ENCODE measurements at regions not wholly inside any gene's neighbourhood (a gene's known extent, or its start where the extent isn't known, plus 50 kb on each side); places are given as distances from the start of the nearest gene placed in this dataset.

DNA sequence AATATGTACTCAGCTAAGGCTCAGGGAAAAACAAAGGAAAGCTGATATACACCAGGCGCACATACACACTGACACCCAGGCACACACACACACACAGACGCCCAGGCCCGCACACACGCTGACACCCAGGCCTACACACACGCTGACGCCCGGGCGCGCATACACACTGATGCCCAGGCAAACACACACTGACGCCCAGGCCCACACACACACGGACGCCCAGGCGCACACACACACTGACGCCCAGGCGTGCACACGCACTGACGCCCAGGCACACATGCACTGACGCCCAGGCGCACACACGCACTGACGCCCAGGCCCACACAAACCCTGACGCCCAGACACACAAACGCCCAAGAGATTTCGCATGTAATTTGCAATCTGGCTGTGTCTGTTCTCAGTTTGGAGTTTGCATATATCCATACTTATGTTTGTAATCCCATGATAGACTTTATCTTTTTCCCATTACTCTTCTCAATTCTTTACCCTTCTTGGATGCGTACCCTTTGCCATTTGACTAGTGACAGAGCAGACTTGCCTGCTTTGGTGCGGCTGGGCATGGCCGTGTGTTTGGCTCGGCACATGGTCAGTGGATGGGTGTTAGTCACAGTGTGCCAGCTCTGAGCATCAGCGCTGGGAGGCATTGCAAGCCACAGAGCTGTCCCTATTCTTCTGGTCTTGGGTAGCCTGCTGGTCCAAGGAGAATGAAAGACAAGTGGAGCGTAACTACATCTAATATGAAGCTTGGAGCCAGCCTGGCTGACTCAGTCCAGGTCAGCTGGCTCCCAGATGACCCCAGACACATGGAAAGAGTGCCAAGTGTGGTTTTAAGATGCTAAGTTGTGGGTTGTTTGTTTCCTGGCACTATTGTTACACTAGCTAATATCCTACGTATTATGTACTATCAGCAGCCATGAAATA is 632.4 kb upstream of the ZFP42 start:
- no peak overlapping the region for H3K27ac ChIP-seq (ENCODE audit: low read length)
- Mint-ChIP-seq H3K9me3 (peaks cover 12 to 16% of the 10 kb centered on the region in 2 donors), H3K36me3 (no peaks in the 10 kb centered on the region), H3K4me1 (no peaks in the 10 kb centered on the region), H3K4me3 (no peak overlapping the region), H3K27me3 (ENCODE audit: low read depth in 2 of 2) (no peaks in the 10 kb centered on the region), H3K27ac (no peak overlapping the region)
- DNase-seq (no peak), ATAC-seq (no peak)
- WGBS (ENCODE audit: insufficient coverage), result 94% methylated on average over 30 of the region's 31 CpGs
- H3K27me3 ChIP-seq (ENCODE audit: control insufficient read depth, insufficient read depth, low read length), result no peaks in the 10 kb centered on the region
- H3K9me3 ChIP-seq (ENCODE audit: control insufficient read depth, insufficient read depth, low read length), result peaks cover 14% of the 10 kb centered on the region
- H3K36me3 ChIP-seq (ENCODE audit: control insufficient read depth, insufficient read depth, low read length), result no peaks in the 10 kb centered on the region
- no peaks in the 10 kb centered on the region for H3K4me1 ChIP-seq (ENCODE audit: control insufficient read depth, insufficient read depth, low read length)
- intact Hi-C loops (cut with micrococcal nuclease), result no loop called here
- H3K4me3 ChIP-seq (ENCODE audit: low read length), result no peak overlapping the region
- TF ChIP-seq, protein P1, sequence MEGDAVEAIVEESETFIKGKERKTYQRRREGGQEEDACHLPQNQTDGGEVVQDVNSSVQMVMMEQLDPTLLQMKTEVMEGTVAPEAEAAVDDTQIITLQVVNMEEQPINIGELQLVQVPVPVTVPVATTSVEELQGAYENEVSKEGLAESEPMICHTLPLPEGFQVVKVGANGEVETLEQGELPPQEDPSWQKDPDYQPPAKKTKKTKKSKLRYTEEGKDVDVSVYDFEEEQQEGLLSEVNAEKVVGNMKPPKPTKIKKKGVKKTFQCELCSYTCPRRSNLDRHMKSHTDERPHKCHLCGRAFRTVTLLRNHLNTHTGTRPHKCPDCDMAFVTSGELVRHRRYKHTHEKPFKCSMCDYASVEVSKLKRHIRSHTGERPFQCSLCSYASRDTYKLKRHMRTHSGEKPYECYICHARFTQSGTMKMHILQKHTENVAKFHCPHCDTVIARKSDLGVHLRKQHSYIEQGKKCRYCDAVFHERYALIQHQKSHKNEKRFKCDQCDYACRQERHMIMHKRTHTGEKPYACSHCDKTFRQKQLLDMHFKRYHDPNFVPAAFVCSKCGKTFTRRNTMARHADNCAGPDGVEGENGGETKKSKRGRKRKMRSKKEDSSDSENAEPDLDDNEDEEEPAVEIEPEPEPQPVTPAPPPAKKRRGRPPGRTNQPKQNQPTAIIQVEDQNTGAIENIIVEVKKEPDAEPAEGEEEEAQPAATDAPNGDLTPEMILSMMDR (IDR thresholded peaks at IDR 0.05), result no peak

DNA sequence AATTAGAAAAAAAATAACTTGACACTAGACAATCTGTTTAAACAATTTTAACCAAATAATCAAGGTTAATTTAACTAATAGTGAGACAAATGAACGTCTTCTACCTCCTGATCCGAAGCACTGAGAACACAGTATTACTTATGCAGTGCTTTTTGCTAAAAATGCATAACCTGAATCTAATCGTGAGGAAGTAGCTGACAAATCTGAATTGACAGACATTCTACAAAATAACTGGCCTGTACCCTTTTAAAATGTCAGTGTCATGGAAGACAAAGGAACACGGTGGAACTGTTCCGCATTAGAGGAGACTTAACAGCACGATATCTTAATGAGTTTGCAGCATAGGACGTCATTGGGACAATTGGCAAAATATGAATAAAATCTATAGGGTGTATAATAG is 631.2 kb upstream of the ZFP42 start:
- ATAC-seq (no peak), DNase-seq (no peak)
- no peak overlapping the region for H3K27ac Mint-ChIP-seq
- 85% methylated on average over 7 of the region's 7 CpGs for WGBS (ENCODE audit: insufficient coverage)
- no peaks in the 10 kb centered on the region for H3K27me3 Mint-ChIP-seq (ENCODE audit: low read depth in 2 of 2)
- H3K27me3 ChIP-seq (ENCODE audit: control insufficient read depth, insufficient read depth, low read length), result no peaks in the 10 kb centered on the region
- H3K4me3 Mint-ChIP-seq, result no peak overlapping the region
- no peaks in the 10 kb centered on the region for H3K4me1 ChIP-seq (ENCODE audit: control insufficient read depth, insufficient read depth, low read length)
- no peaks in the 10 kb centered on the region for H3K4me1 Mint-ChIP-seq
- intact Hi-C loops (cut with micrococcal nuclease), result no loop called here
- no peaks in the 10 kb centered on the region for H3K36me3 Mint-ChIP-seq
- no peak overlapping the region for H3K27ac ChIP-seq (ENCODE audit: low read length)
- H3K9me3 Mint-ChIP-seq, result peaks cover 14 to 20% of the 10 kb centered on the region in 2 donors
- TF ChIP-seq, protein P1 (IDR thresholded peaks at IDR 0.05), result no peak
- H3K36me3 ChIP-seq (ENCODE audit: control insufficient read depth, insufficient read depth, low read length), result no peaks in the 10 kb centered on the region
- H3K4me3 ChIP-seq (ENCODE audit: low read length), result no peak overlapping the region
- H3K9me3 ChIP-seq (ENCODE audit: control insufficient read depth, insufficient read depth, low read length), result peaks cover 14% of the 10 kb centered on the region

DNA sequence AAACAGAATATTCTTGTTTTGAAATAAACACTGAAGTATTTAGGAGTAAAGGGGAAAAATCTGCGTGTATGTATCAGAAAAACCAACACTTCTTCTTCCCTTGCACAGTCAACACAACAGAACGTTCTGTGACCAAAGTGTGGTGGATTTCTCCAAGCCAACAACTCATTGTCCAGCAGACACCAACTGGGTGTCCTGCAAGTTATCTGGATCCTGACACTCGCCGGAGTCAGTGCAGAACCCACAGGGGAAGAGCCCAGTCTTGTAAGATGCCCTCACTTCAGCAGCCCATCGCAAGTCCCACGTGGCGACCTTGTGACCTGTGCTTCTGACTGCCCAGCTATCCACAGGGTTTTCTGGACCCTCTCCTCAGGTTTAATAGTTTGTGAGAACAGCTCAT is 630.7 kb upstream of the ZFP42 start:
- H3K4me3 ChIP-seq (ENCODE audit: low read length), result no peak overlapping the region
- ATAC-seq (no peak), DNase-seq (no peak)
- intact Hi-C loops (cut with micrococcal nuclease), result no loop called here
- no peak overlapping the region for H3K4me3 Mint-ChIP-seq
- 84% methylated on average over 6 of the region's 7 CpGs for WGBS (ENCODE audit: insufficient coverage)
- no peak overlapping the region for H3K27ac Mint-ChIP-seq
- H3K27me3 ChIP-seq (ENCODE audit: control insufficient read depth, insufficient read depth, low read length), result no peaks in the 10 kb centered on the region
- TF ChIP-seq, protein P1 (IDR thresholded peaks at IDR 0.05), result no peak
- no peaks in the 10 kb centered on the region for H3K36me3 ChIP-seq (ENCODE audit: control insufficient read depth, insufficient read depth, low read length)
- H3K9me3 Mint-ChIP-seq, result peaks cover 12 to 20% of the 10 kb centered on the region in 2 donors
- H3K27ac ChIP-seq (ENCODE audit: low read length), result no peak overlapping the region
- H3K27me3 Mint-ChIP-seq (ENCODE audit: low read depth in 2 of 2), result no peaks in the 10 kb centered on the region
- no peaks in the 10 kb centered on the region for H3K36me3 Mint-ChIP-seq
- no peaks in the 10 kb centered on the region for H3K4me1 ChIP-seq (ENCODE audit: control insufficient read depth, insufficient read depth, low read length)
- H3K9me3 ChIP-seq (ENCODE audit: control insufficient read depth, insufficient read depth, low read length), result peaks cover 14% of the 10 kb centered on the region
- no peaks in the 10 kb centered on the region for H3K4me1 Mint-ChIP-seq
